ENCODE measurements at regions not wholly inside any gene's neighbourhood (a gene's known extent, or its start where the extent isn't known, plus 50 kb on each side); places are given as distances from the start of the nearest gene placed in this dataset.

GRCh38 chr10:7486528-7486927, 75.7 kb upstream of the SFMBT2 start:
- Mint-ChIP-seq H3K4me3 (no peak overlapping the region), H3K4me1 (peaks cover 33% of the 10 kb centered on the region), H3K27me3 (ENCODE audit: insufficient read depth) (peaks cover 14% of the 10 kb centered on the region), H3K9me3 (no peaks in the 10 kb centered on the region), H3K27ac (no peak overlapping the region), H3K36me3 (ENCODE audit: low read depth) (no peaks in the 10 kb centered on the region)
- TF ChIP-seq CTCF (conservative IDR thresholded peaks at IDR 0.05): no peak
- Histone ChIP-seq H3K4me1 (ENCODE audit: control insufficient read depth, insufficient read depth, low read length) (peaks cover 13% of the 10 kb centered on the region), H3K9me3 (ENCODE audit: control insufficient read depth, low read length) (peaks cover 7% of the 10 kb centered on the region), H3K36me3 (ENCODE audit: control insufficient read depth, insufficient read depth, low read length) (no peaks in the 10 kb centered on the region), H3K4me3 (ENCODE audit: low read length) (no peak overlapping the region), H3K9ac (ENCODE audit: extremely low read depth, low read length, poor library complexity, severe bottlenecking) (no peak overlapping the region), H3K27me3 (ENCODE audit: control insufficient read depth, insufficient read depth, low read length, poor library complexity, severe bottlenecking) (no peaks in the 10 kb centered on the region), H3K27ac (ENCODE audit: low read depth, low read length) (no peak overlapping the region)
- no peak for DNase-seq
- WGBS, 2 experiments (ENCODE audit: insufficient coverage in 1 of 2, insufficient read length in 1 of 2): 96 to 98% methylated on average over 5 to 6 of the region's 6 CpGs

DNA sequence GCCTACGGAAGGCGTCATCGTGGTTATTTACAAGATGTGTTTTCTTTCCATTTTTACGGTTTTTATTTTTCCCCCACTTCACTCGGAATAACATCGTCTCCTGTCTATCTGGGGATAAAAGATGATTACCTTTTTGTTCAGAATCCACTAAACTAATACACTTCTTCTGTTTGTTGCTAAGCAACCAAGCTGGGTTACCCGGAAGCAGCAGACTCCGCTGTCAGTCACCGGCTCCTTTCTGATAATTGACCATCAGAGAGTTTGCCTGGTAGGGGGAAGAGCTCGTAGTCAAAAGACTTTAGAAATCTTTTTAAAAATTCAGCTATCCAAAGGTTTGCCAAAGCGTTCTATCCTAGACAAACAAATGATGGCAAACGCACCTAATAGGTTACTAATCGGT, 75.0 kb upstream of the SFMBT2 start:
- Histone ChIP-seq H3K4me1 (ENCODE audit: control insufficient read depth, insufficient read depth, low read length) (peaks cover 13% of the 10 kb centered on the region), H3K36me3 (ENCODE audit: control insufficient read depth, insufficient read depth, low read length) (no peaks in the 10 kb centered on the region), H3K27ac (ENCODE audit: low read depth, low read length) (no peak overlapping the region), H3K4me3 (ENCODE audit: low read length) (no peak overlapping the region), H3K27me3 (ENCODE audit: control insufficient read depth, insufficient read depth, low read length, poor library complexity, severe bottlenecking) (no peaks in the 10 kb centered on the region), H3K9ac (ENCODE audit: extremely low read depth, low read length, poor library complexity, severe bottlenecking) (no peak overlapping the region), H3K9me3 (ENCODE audit: control insufficient read depth, low read length) (no peaks in the 10 kb centered on the region)
- Mint-ChIP-seq H3K27me3 (ENCODE audit: insufficient read depth) (peaks cover 10% of the 10 kb centered on the region), H3K4me3 (no peak overlapping the region), H3K4me1 (peaks cover 33% of the 10 kb centered on the region), H3K9me3 (no peaks in the 10 kb centered on the region), H3K36me3 (ENCODE audit: low read depth) (no peaks in the 10 kb centered on the region), H3K27ac (no peak overlapping the region)
- WGBS, 2 experiments (ENCODE audit: insufficient coverage in 1 of 2, insufficient read length in 1 of 2): 81 to 88% methylated on average over 12 to 13 of the region's 13 CpGs
- no peak for DNase-seq
- TF ChIP-seq CTCF (conservative IDR thresholded peaks at IDR 0.05): no peak

DNA sequence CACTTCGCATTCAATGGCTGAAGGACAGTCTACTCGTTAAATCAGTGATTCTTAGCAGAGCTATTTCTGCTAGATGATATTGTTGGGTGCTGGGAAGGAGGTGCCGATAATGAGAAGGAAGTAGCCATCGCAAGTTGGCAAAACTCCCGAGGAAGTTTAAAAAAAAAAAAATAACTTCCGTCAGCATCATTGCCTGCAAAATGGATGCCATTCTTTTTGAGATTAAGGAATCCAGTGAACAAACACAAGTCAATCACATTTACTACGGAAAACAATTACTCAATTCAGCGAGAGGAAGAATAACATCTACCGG, 74.4 kb upstream of the SFMBT2 start:
- Histone ChIP-seq H3K4me1 (ENCODE audit: control insufficient read depth, insufficient read depth, low read length) (peaks cover 13% of the 10 kb centered on the region), H3K27me3 (ENCODE audit: control insufficient read depth, insufficient read depth, low read length, poor library complexity, severe bottlenecking) (no peaks in the 10 kb centered on the region), H3K27ac (ENCODE audit: low read depth, low read length) (no peak overlapping the region), H3K9me3 (ENCODE audit: control insufficient read depth, low read length) (no peaks in the 10 kb centered on the region), H3K4me3 (ENCODE audit: low read length) (no peak overlapping the region), H3K9ac (ENCODE audit: extremely low read depth, low read length, poor library complexity, severe bottlenecking) (no peak overlapping the region), H3K36me3 (ENCODE audit: control insufficient read depth, insufficient read depth, low read length) (no peaks in the 10 kb centered on the region)
- H3K9me3 Mint-ChIP-seq: no peaks in the 10 kb centered on the region
- H3K27me3 Mint-ChIP-seq (ENCODE audit: insufficient read depth): peaks cover 10% of the 10 kb centered on the region
- no peak overlapping the region for H3K27ac Mint-ChIP-seq
- TF ChIP-seq CTCF (conservative IDR thresholded peaks at IDR 0.05): no peak
- H3K4me1 Mint-ChIP-seq: peaks cover 33% of the 10 kb centered on the region
- no peaks in the 10 kb centered on the region for H3K36me3 Mint-ChIP-seq (ENCODE audit: low read depth)
- H3K4me3 Mint-ChIP-seq: no peak overlapping the region
- DNase-seq: no peak
- 91 to 92% methylated on average over 6 to 9 of the region's 9 CpGs for WGBS, 2 experiments (ENCODE audit: insufficient coverage in 1 of 2, insufficient read length in 1 of 2)

Data from endodermal cell (in vitro differentiated cells).